ENCODE measurements at regions not wholly inside any gene's neighbourhood (a gene's known extent, or its start where the extent isn't known, plus 50 kb on each side); places are given as distances from the start of the nearest gene placed in this dataset.

DNA sequence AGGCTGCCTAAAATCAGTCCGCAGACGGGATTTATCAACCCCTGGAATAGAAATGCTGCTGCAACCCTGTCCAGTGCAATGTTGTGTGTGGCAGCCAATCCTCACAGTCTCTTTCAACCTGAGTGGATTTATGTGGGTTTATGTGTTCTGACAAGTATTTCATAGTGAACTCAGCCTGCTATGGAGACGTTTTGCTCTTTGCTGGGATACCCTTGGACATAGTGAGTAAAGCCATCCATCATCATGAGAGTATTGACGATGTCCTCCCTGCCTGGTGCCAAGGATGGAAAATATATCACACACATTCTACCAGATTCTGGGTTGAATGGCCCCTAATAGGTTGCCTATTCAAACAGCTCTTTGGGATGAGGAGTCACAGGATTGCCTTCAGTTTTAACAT lies 219.1 kb downstream of the SOCS6 start:
- DNase-seq (ENCODE audit: low spot score), result no peak

DNA sequence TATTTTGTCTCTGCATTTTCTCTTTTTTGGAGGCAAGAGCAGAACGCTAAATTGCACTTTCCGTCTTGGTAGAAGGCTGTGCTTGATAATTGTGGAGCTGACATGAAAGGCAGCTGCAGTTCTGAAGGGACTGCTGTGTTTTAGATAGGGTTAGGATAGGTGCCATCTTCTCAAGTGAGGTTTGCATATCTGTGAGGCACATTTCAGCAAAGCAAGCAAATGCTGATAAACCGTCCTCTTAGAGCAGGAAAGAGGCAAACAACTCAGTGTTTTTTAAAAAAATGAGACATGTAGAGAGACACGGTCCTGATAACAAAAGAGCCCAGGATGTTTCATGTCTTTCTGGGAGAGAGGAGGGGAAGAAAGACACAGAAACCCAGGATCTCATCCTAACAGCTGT lies 217.7 kb downstream of the SOCS6 start:
- no peak for DNase-seq (ENCODE audit: low spot score)

DNA sequence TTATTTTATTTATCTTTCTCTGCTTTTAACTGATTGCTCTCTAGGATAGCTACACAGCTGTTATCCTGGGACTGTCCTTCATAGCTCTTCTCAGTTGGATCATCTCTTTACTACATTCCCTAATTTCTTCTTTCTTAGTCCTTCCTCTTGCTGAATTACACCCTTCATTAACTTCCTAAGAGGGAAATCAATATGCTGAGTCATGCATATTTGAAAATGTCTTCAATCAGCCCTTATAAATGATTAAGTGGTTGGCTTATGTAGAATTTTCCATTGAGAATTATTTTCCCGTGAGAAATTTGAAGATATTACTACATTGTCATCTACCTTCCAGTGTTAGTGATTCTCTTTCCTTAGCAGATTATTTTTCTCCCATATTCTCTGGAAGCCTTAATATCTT lies 214.2 kb downstream of the SOCS6 start:
- DNase-seq (ENCODE audit: low spot score), result no peak

GRCh38 chr18:70501358-70501757 lies 212.5 kb downstream of the SOCS6 start:
- no peak for DNase-seq (ENCODE audit: low spot score)

DNA sequence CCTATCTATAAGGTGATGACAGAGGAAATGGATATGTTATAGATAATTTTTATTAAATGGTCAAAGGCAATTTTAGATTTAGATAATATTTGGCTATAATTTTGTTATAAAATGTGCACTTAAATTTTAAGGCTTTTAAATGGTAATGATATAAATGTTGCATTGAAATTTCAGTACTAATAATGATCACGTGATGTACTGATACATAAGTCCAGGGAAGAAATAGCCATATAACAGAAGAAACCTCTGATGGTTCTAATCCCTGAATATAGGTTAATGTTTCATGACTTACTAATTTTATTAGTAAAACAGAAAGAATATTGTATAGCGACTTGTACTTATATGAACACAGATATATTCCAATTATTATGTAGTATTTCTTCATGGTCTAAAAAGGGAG lies 211.9 kb downstream of the SOCS6 start:
- no peak for DNase-seq (ENCODE audit: low spot score)

DNA sequence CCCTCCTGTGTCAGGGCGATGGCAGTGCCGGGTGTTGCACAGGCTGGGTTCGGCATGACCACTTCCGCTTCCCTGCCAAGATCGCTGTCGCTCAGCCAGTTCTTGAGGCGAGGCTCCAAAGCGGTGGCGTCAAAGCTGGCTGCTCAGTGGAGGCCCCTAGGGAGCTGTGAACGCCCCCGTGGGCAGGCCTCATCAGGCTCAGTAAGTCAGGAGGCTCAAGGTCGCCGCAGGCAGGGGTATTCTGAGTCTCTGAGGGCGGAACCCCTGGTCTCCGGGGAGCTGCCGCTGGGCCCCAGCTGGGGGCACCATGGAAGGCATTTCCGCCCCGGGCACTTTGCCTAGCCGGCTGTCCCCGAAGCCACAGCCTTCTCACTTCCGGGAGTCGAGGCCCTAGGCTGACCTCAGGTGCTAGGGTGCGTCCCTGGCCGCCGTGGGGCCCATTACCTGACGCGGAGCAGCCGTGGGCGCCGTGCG lies 210.4 kb downstream of the SOCS6 start:
- no peak for DNase-seq (ENCODE audit: low spot score)

DNA sequence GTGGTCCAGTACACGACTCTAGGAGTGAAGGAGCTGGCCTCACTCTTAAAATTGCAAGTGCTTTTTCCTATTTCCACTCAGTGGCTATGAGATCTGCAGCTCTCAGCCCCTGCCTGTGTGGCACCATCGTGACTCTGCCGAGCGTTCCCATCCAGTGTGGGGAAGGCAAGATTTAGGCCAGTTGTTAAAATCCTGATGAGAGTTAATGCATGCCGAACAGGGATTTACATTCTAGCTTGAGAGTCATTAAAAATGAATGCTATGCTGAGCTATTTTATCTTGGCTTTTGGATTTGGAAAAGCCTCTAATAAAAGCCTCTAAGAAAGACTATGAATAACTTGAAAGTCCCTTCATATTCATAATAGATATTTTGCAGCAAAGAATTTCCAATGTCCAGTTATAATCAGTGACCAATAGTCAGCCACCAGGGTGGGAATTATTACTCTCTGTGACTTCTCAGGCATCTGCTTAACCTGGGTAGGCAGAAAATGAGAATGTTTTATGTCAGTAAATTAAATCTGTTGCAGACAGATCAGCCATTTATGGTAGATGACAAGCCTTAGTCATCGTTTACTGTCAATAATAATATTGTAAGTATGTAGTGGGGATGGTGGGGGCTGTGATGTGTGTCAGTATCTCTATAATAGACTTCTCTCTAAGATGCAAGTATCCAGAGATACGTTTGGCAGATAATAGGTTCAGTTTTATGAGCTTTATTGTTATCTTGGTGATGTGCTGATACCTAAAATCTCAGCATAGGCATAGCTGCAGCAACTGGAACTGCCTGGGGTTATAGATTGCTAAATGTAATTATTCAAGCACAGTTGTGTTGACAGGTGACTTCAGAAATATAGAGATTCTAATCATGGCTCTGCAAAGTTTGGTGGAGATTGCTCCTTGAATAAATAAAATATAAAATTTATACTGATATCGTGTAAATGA lies 207.8 kb downstream of the SOCS6 start:
- DNase-seq (ENCODE audit: low spot score), result no peak

DNA sequence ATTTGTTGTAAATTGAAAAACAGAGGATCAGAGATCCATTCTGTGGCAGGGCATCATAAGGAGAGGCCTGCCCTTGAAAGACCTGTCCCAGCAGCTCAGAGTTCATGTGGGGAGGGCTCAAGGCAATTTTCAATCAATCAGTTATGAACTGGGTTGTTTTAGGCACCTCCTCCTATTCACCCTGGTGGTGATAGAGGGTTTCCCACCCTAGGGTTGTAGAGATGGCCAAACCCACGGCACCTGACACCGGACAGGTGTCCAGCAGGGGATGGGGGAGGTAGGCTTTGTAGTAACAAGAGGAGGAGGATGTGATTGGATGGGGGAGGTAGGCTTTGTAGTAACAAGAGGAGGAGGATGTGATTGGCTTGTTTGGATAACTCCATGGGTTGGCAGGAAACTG lies 205.7 kb downstream of the SOCS6 start:
- no peak for DNase-seq (ENCODE audit: low spot score)

- no peak for DNase-seq (ENCODE audit: low spot score)
Measured at GRCh38 chr18:70493461-70493860, 204.6 kb downstream of the SOCS6 start.

DNA sequence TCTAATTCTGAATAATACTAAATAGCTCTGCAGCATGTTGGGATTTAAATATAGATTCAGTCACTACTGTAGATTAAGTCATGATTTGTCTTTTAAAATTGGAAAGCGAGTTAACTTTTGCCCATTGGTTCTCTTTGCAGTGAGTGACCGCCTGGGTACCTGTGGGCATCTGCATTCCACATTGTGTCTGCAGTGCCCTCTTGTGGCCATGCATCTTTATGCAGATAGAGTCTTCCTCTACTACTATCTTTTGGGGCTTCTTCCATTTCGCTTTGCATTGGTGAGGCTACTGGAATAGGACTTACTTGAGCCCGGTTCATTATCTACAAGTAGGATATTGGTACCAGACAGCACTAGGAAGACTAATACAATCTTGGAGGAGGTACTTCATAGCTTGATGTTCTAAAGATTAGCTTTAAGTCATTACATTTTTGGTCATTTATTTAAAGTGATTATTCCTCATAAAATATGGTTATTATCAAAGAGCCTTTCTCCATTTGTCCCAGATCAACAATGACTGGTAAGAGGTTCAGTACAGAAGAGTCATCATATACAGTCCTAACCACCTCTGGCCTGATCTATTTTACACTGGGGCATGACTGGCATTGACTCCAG lies 203.0 kb downstream of the SOCS6 start:
- peak; percentile 53 for DNase-seq (ENCODE audit: low spot score)

DNA sequence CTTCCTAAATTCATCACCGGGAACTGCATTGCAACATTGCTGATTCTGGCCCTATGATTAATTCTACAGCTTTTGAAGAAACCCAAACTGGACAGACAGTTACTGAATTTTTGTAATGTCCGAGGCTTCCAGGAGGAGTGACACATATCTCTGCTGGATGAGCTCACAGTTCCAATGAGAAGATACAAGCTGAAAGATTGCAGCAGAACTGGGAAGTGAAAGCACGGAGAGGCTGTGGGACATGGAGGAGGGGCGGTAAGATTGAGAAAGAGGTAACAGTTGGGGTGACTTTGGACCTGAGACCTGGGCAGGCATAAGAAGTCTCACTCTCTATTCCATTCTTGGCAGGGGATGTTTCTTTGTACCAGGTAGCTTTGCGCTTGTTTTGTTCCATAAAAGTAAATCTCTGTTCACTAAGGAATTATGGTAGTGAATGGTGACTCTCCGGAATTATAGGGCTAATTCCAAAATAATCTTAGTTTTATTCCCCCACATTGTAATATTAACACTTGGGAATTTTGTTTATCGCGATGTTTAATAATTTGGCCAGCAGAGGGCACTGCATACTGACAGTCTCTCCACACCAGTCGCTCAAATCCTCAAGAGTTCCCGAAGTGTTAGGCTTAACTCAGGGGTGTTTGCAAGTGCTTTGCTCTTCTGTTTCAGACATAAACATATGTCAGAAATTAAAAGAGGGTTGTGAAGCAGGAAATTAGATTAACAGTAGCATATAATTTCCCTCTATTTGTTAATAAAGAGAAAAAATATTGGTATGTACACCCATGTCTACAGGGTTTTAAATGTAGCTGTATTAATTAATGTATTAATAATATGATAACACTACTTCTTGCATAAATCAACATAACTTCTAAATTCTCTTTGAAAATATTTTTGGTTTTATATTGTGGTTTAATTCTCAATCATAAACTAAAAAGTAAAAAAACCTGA lies 201.4 kb downstream of the SOCS6 start:
- peak; percentile 44 for DNase-seq (ENCODE audit: low spot score)

GRCh38 chr18:70489571-70489970 lies 200.7 kb downstream of the SOCS6 start:
- no peak for DNase-seq (ENCODE audit: low spot score)

GRCh38 chr18:70469916-70470315 lies 181.1 kb downstream of the SOCS6 start:
- DNase-seq (ENCODE audit: low spot score), result no peak

DNA sequence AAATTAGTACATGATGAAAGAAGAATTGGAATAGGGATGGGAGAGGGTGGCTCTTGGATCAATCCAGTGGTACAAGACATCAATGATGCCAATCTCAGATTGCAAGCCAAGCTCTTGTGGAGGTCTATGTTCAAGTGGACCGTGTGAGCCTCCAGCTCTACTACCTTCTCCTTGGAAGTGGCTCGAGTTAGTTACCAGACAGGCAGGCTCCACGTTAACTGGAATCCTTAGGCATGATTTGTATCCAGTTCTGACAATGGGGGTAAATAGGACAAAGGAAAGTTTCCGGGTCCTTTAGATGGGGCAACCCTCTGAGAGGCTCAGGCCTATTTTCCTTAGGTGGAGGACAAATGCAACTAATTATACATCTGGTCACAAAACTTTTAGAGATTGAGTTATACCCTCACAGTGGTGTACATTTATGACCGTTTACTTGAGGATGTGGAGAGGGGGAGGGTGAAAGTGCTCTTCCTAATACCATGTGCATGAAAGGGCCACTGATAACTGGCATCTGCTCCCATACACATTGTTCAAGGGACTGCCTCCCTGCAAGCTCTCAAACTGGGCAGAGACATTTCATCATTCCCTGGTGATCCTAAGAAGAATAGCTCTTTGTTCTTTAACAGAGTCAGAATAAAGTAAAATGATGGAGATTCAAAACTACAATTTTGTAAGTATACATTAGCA lies 180.2 kb downstream of the SOCS6 start:
- DNase-seq (ENCODE audit: low spot score), result no peak

DNA sequence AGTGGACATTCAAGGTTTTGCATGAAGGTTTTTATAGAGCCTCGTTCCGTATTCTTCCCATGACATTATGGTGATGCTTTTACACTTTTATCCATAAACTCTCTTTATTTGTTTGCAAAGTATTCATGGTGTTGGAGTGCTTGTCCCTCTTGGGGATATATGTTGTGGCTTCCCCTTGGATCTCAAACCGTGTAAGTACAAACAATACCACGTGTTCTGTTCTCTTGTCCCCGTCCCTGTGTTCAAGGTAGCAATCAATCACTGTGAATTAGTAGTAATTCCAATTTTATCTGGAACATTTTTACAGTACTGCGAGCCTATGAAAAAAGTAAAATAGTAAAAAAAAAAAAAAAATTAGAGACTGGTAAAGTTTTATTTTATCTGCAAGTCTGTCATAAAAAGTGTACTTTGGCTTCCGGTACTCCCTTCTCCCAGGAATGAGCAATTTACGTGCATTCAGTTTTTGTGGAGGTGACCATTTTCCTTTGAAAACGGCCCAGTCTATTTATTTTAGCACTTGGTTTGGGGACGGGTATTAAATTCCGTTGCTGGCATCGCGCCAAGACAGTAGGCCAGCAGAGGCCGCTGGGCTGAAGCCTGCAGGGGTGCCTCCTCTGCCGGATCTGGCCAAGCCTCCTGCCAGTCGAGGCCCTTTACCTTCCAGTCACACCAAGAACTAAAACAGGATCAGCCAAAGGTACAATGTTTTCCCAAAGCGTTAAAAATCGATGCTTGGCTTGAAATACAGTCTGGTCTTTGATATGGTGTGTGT lies 175.7 kb downstream of the SOCS6 start:
- DNase-seq (ENCODE audit: low spot score), result no peak

DNA sequence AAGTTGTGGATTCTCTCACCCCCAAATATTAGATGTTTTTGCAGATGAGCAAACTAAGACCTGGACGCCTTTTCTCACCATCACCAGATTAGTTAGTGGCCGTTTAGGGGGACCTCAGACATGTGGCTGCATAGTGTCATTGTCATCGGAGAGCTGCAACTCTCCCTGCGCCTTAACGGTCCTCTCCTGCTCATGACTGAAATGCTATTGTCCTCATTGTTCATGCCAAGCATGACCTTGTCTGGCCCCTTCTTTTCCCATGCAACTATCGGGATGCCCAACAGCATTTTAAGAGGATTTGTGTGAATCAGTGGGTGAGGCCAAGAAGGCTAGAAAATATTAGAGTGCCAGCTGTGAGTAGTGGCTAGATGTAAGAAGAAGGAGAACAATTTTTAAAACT lies 174.2 kb downstream of the SOCS6 start:
- DNase-seq (ENCODE audit: low spot score), result no peak

DNA sequence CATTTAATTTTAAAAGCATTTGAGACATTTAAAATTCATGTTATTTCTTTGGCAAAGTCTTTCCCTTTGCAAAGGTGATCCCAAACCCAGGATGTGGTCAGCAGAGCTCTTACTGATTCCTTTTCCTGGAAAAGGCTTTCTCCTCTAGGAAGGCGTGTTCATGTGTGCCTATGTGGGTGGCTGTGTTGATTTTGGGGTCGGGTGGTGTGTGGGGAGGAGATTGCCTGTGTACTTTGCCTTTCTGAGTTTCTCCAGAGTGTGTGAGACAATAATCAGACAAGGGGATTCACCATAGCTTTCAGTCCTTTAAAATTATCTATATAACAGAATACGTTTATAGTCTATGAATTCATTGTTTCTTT lies 173.2 kb downstream of the SOCS6 start:
- no peak for DNase-seq (ENCODE audit: low spot score)

DNA sequence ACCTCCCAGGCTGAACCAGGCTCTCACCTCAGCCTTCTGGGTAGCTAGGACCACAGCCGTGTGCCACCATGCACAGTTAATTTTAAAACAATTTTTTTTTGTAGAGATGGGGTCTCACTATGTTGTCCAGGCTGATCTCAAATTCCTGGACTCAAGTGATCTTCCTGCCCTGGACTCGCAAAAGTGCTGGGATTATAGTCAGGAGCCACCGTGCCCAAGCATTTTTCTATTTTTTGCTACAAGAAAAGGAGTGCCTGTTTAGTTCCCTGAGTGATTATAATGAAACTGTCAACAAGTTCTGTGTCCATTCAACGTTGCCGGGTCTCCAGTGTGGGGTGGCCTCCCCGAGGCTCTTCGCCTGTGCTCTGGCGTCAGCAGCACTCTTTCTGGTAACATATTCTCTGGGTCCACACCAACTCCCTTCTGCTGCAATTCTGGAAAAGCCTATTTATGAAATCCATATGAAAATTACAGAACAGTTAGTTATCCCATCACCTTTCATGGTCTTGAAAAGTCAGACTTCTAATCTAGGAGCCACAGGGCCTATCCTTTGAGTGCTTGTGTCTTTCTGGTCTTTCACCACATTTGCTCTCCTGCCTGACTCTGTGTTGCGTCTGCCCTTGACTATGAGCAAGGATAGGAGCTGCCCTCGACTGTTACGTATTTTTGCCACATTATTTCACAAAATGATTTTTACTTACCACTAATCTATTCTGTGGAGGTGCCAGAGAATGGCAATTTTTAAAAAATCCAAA lies 172.7 kb downstream of the SOCS6 start:
- no peak for DNase-seq (ENCODE audit: low spot score)

- no peak for DNase-seq (ENCODE audit: low spot score)
Measured at GRCh38 chr18:70459731-70460130, 170.9 kb downstream of the SOCS6 start.

- DNase-seq (ENCODE audit: low spot score), result no peak
Measured at GRCh38 chr18:70459251-70459650, 170.4 kb downstream of the SOCS6 start.

All from CD4-positive, alpha-beta T cell treated with Interleukin-2 at 100 ng/mL for 4 hours (primary cell).